ENCODE measurements at regions not wholly inside any gene's neighbourhood (a gene's known extent, or its start where the extent isn't known, plus 50 kb on each side); places are given as distances from the start of the nearest gene placed in this dataset.

GRCh38 chr6:130661077-130661476 lies 166.1 kb upstream of the SMLR1 start:
- ATAC-seq (ENCODE audit: poor library complexity) (no peak), DNase-seq (no peak)
- POLR2A ChIA-PET = no interaction called here
- Histone ChIP-seq H3K4me1 (ENCODE audit: insufficient read depth, low read length) (no peaks in the 10 kb centered on the region), H3K27ac (ENCODE audit: low read depth in 1 of 2, low read length in 2 of 2) (no peak overlapping the region), H3K36me3 (ENCODE audit: insufficient read depth, low read length) (no peaks in the 10 kb centered on the region), H3K9me3 (ENCODE audit: control insufficient read depth in 1 of 2, insufficient read depth in 1 of 2, low read length in 2 of 2) (no peaks in the 10 kb centered on the region), H3K27me3 (ENCODE audit: control insufficient read depth in 1 of 2, insufficient read depth in 2 of 2, low read length in 2 of 2) (no peaks in the 10 kb centered on the region), H3K4me3 (ENCODE audit: low read length) (no peak overlapping the region)
- CTCF ChIA-PET = no interaction called here
- Mint-ChIP-seq H3K4me1 (ENCODE audit: low read depth) (no peaks in the 10 kb centered on the region), H3K27me3 (no peaks in the 10 kb centered on the region), H3K4me3 (no peak overlapping the region), H3K27ac (no peak overlapping the region), H3K36me3 (ENCODE audit: low read depth) (no peaks in the 10 kb centered on the region), H3K9me3 (no peaks in the 10 kb centered on the region)
- TF ChIP-seq CTCF (IDR thresholded peaks at IDR 0.05) = no peak
- intact Hi-C loops (cut with DNase I, micrococcal nuclease) = no loop called here

GRCh38 chr6:130666786-130667185 lies 160.4 kb upstream of the SMLR1 start:
- H3K4me1 ChIP-seq (ENCODE audit: insufficient read depth, low read length) = no peaks in the 10 kb centered on the region
- no peak overlapping the region for H3K4me3 Mint-ChIP-seq
- no peaks in the 10 kb centered on the region for H3K36me3 Mint-ChIP-seq (ENCODE audit: low read depth)
- H3K4me1 Mint-ChIP-seq (ENCODE audit: low read depth) = no peaks in the 10 kb centered on the region
- no peak overlapping the region for H3K27ac ChIP-seq (ENCODE audit: low read depth in 1 of 2, low read length in 2 of 2)
- H3K36me3 ChIP-seq (ENCODE audit: insufficient read depth, low read length) = no peaks in the 10 kb centered on the region
- ChIA-PET CTCF (no interaction called here), POLR2A (no interaction called here)
- no peaks in the 10 kb centered on the region for H3K9me3 Mint-ChIP-seq
- H3K27ac Mint-ChIP-seq = no peak overlapping the region
- no peak for DNase-seq
- TF ChIP-seq CTCF (IDR thresholded peaks at IDR 0.05) = no peak
- no peak overlapping the region for H3K4me3 ChIP-seq (ENCODE audit: low read length)
- H3K27me3 Mint-ChIP-seq = no peaks in the 10 kb centered on the region
- no peaks in the 10 kb centered on the region for H3K27me3 ChIP-seq (ENCODE audit: control insufficient read depth in 1 of 2, insufficient read depth in 2 of 2, low read length in 2 of 2)
- intact Hi-C loops (cut with DNase I, micrococcal nuclease) = no loop called here
- H3K9me3 ChIP-seq (ENCODE audit: control insufficient read depth in 1 of 2, insufficient read depth in 1 of 2, low read length in 2 of 2) = peaks cover 0 to 5% of the 10 kb centered on the region in 2 experiments
- ATAC-seq (ENCODE audit: poor library complexity) = no peak

- ChIA-PET POLR2A (no interaction called here), CTCF (no interaction called here)
- intact Hi-C loops (cut with DNase I, micrococcal nuclease) = no loop called here
- Histone ChIP-seq H3K9me3 (ENCODE audit: control insufficient read depth in 1 of 2, insufficient read depth in 1 of 2, low read length in 2 of 2) (peaks cover 0 to 5% of the 10 kb centered on the region in 2 experiments), H3K36me3 (ENCODE audit: insufficient read depth, low read length) (no peaks in the 10 kb centered on the region), H3K27ac (ENCODE audit: low read depth in 1 of 2, low read length in 2 of 2) (no peak overlapping the region), H3K4me1 (ENCODE audit: insufficient read depth, low read length) (no peaks in the 10 kb centered on the region), H3K4me3 (ENCODE audit: low read length) (no peak overlapping the region), H3K27me3 (ENCODE audit: control insufficient read depth in 1 of 2, insufficient read depth in 2 of 2, low read length in 2 of 2) (no peaks in the 10 kb centered on the region)
- H3K9me3 Mint-ChIP-seq = no peaks in the 10 kb centered on the region
- H3K27me3 Mint-ChIP-seq = no peaks in the 10 kb centered on the region
- DNase-seq (no peak), ATAC-seq (ENCODE audit: poor library complexity) (no peak)
- no peak overlapping the region for H3K27ac Mint-ChIP-seq
- H3K4me3 Mint-ChIP-seq = no peak overlapping the region
- H3K4me1 Mint-ChIP-seq (ENCODE audit: low read depth) = no peaks in the 10 kb centered on the region
- no peak for TF ChIP-seq CTCF (IDR thresholded peaks at IDR 0.05)
- H3K36me3 Mint-ChIP-seq (ENCODE audit: low read depth) = no peaks in the 10 kb centered on the region
Observed at GRCh38 chr6:130670142-130670541, 157.1 kb upstream of the SMLR1 start.

Data from CD4-positive, alpha-beta T cell (primary cell).